Brain microvascular endothelial cell (primary cell): ENCODE measurements at regions not wholly inside any gene's neighbourhood (a gene's known extent, or its start where the extent isn't known, plus 50 kb on each side); places are given as distances from the start of the nearest gene placed in this dataset.
"Not testable (repeated sequence)": the region's sequence is repeated elsewhere in the genome, so short reads cannot be mapped to it uniquely, and the experiment has no call there.

Experiments
- DNase-seq: peaks from one replicate; pipeline ENCODE4 v3.0.0-alpha.2; 2020
- H3K27ac ChIP-seq: fragments of 250-450 bp; sonication (Bioruptor Pico); 2 replicates; pipeline ENCODE4 v1.5.1; 2020; ENCODE audit warnings: mild to moderate bottlenecking, moderate library complexity
- H3K27me3 ChIP-seq: fragments of 250-450 bp; sonication (Bioruptor Pico); replicated peaks from 2 replicates; pipeline ENCODE4 v1.5.1; 2020; ENCODE audit warnings: mild to moderate bottlenecking
- H3K36me3 ChIP-seq: fragments of 250-450 bp; sonication (Bioruptor Pico); replicated peaks from 2 replicates; pipeline ENCODE4 v1.5.1; 2020; ENCODE audit warnings: mild to moderate bottlenecking
- H3K4me3 ChIP-seq: 2 replicates; pipeline ENCODE4 v1.5.1; 2011; ENCODE audit warnings: low read depth, mild to moderate bottlenecking, control low read depth, low read length, moderate library complexity
- CTCF ChIP-seq: IDR thresholded peaks from 2 replicates; pipeline ENCODE4 v1.5.1; 2011; ENCODE audit warnings: low read depth, mild to moderate bottlenecking, moderate library complexity, low read length, control low read depth, inconsistent platforms; ENCODE audit errors: missing control alignments
- in situ Hi-C: cut with HindIII; loops from 2 replicates; pipeline ENCODE4 v1.10.0; 2017; ENCODE audit warnings: low sequenced_read_pairs, low pct_ligation_motif_present

GRCh38 chr6:81263531-81264168, 488.8 kb downstream of the TENT5A start:
- in situ Hi-C loops: no loop called here
- no peak overlapping the region for H3K27ac ChIP-seq
- no peaks in the 10 kb centered on the region for H3K27me3 ChIP-seq
- DNase-seq: no peak
- TF ChIP-seq CTCF: no peak
- no peaks in the 10 kb centered on the region for H3K36me3 ChIP-seq
- no peak overlapping the region for H3K4me3 ChIP-seq

- H3K27ac ChIP-seq: no peak overlapping the region
- no peak for TF ChIP-seq CTCF
- in situ Hi-C loops: no loop called here
- H3K36me3 ChIP-seq: no peaks in the 10 kb centered on the region
- H3K27me3 ChIP-seq: no peaks in the 10 kb centered on the region
- DNase-seq: no peak
- no peak overlapping the region for H3K4me3 ChIP-seq
These were observed 489.8 kb downstream of the TENT5A start for GRCh38 chr6:81262656-81263055.

- H3K27me3 ChIP-seq, H3K36me3 ChIP-seq, DNase-seq, H3K27ac ChIP-seq, in situ Hi-C loops, H3K4me3 ChIP-seq: not testable (repeated sequence)
These were observed 496.3 kb downstream of the TENT5A start for GRCh38 chr6:81256223-81256622.

GRCh38 chr6:81253821-81254220, 498.7 kb downstream of the TENT5A start:
- H3K27me3 ChIP-seq: no peaks in the 10 kb centered on the region
- H3K36me3 ChIP-seq: no peaks in the 10 kb centered on the region
- in situ Hi-C loops: no loop called here
- DNase-seq: no peak
- H3K4me3 ChIP-seq: no peak overlapping the region
- H3K27ac ChIP-seq: no peak overlapping the region
- no peak for TF ChIP-seq CTCF

GRCh38 chr6:81252231-81252630, 500.2 kb downstream of the TENT5A start:
- no peak for TF ChIP-seq CTCF
- Histone ChIP-seq H3K4me3 (no peak overlapping the region), H3K27me3 (no peaks in the 10 kb centered on the region), H3K36me3 (no peaks in the 10 kb centered on the region), H3K27ac (no peak overlapping the region)
- no peak for DNase-seq
- in situ Hi-C loops: no loop called here

GRCh38 chr6:81246200-81246599, 506.3 kb downstream of the TENT5A start:
- DNase-seq: no peak
- H3K4me3 ChIP-seq: no peak overlapping the region
- no peak for TF ChIP-seq CTCF
- no peak overlapping the region for H3K27ac ChIP-seq
- H3K36me3 ChIP-seq: no peaks in the 10 kb centered on the region
- in situ Hi-C loops: no loop called here
- no peaks in the 10 kb centered on the region for H3K27me3 ChIP-seq
